ENCODE measurements at regions not wholly inside any gene's neighbourhood (a gene's known extent, or its start where the extent isn't known, plus 50 kb on each side); places are given as distances from the start of the nearest gene placed in this dataset.

DNA sequence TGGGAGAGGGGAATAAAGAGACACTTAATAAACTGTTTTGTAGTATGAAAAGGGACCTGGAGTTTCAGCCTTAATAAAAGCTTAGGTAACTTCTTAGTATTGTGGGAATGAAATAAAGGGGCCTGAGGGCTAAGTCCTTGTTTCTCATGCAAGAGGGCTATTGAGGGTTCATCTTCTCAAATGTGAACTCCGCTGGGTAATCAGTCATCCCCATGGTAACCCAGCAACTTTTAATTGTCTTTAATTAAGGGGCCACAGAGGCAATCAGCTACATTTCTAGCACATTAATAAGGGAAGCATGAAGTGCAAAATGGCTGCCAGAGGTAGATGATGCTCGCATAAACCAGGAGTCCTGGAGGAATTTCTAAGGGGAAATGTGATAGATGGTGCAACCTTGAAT, 1784.2 kb upstream of the CELF4 start:
- Histone ChIP-seq H3K27me3 (no peaks in the 10 kb centered on the region), H3K4me3 (no peak overlapping the region), H3K9me3 (no peaks in the 10 kb centered on the region), H3K4me1 (no peaks in the 10 kb centered on the region), H3K27ac (no peak overlapping the region), H3K9ac (no peak overlapping the region), H3K36me3 (no peaks in the 10 kb centered on the region), H3K4me2 (no peak overlapping the region), H4K20me1 (no peaks in the 10 kb centered on the region)
- TF ChIP-seq Cebpa-rat (IDR thresholded peaks at IDR 0.05) = no peak

GRCh38 chr18:39348757-39349156, 1783.2 kb upstream of the CELF4 start:
- Histone ChIP-seq H3K27me3 (no peaks in the 10 kb centered on the region), H4K20me1 (no peaks in the 10 kb centered on the region), H3K9me3 (no peaks in the 10 kb centered on the region), H3K36me3 (no peaks in the 10 kb centered on the region), H3K4me3 (no peak overlapping the region), H3K4me1 (no peaks in the 10 kb centered on the region), H3K9ac (no peak overlapping the region), H3K27ac (no peak overlapping the region), H3K4me2 (no peak overlapping the region)
- TF ChIP-seq Cebpa-rat (IDR thresholded peaks at IDR 0.05) = no peak

- Histone ChIP-seq H3K27me3 (no peaks in the 10 kb centered on the region), H3K9ac (no peak overlapping the region), H3K4me2 (no peak overlapping the region), H3K4me3 (no peak overlapping the region), H3K9me3 (no peaks in the 10 kb centered on the region), H3K4me1 (no peaks in the 10 kb centered on the region), H4K20me1 (no peaks in the 10 kb centered on the region), H3K36me3 (no peaks in the 10 kb centered on the region), H3K27ac (no peak overlapping the region)
- TF ChIP-seq Cebpa-rat (IDR thresholded peaks at IDR 0.05) = no peak
Measured at GRCh38 chr18:39347701-39348100, 1782.1 kb upstream of the CELF4 start.

- Histone ChIP-seq H3K4me1 (no peaks in the 10 kb centered on the region), H3K4me3 (no peak overlapping the region), H3K27me3 (no peaks in the 10 kb centered on the region), H3K27ac (no peak overlapping the region), H4K20me1 (no peaks in the 10 kb centered on the region), H3K36me3 (no peaks in the 10 kb centered on the region), H3K9ac (no peak overlapping the region), H3K9me3 (no peaks in the 10 kb centered on the region), H3K4me2 (no peak overlapping the region)
- no peak for TF ChIP-seq Cebpa-rat (IDR thresholded peaks at IDR 0.05)
Measured at GRCh38 chr18:39346916-39347315, 1781.3 kb upstream of the CELF4 start.

GRCh38 chr18:39345321-39345720, 1779.7 kb upstream of the CELF4 start:
- Histone ChIP-seq H3K4me3 (no peak overlapping the region), H3K9me3 (no peaks in the 10 kb centered on the region), H3K9ac (no peak overlapping the region), H4K20me1 (no peaks in the 10 kb centered on the region), H3K36me3 (no peaks in the 10 kb centered on the region), H3K27ac (no peak overlapping the region), H3K4me1 (peaks cover 2% of the 10 kb centered on the region), H3K4me2 (no peak overlapping the region), H3K27me3 (no peaks in the 10 kb centered on the region)
- no peak for TF ChIP-seq Cebpa-rat (IDR thresholded peaks at IDR 0.05)

GRCh38 chr18:39344487-39344886, 1778.9 kb upstream of the CELF4 start:
- Histone ChIP-seq H4K20me1 (no peaks in the 10 kb centered on the region), H3K4me3 (no peak overlapping the region), H3K4me2 (no peak overlapping the region), H3K27me3 (no peaks in the 10 kb centered on the region), H3K4me1 (peaks cover 10% of the 10 kb centered on the region), H3K36me3 (no peaks in the 10 kb centered on the region), H3K27ac (no peak overlapping the region), H3K9ac (no peak overlapping the region), H3K9me3 (no peaks in the 10 kb centered on the region)
- no peak for TF ChIP-seq Cebpa-rat (IDR thresholded peaks at IDR 0.05)

GRCh38 chr18:39341129-39341528, 1775.5 kb upstream of the CELF4 start:
- Histone ChIP-seq H3K27me3 (no peaks in the 10 kb centered on the region), H3K9ac (no peak overlapping the region), H3K4me3 (no peak overlapping the region), H3K4me1 (peaks cover 11% of the 10 kb centered on the region), H3K4me2 (no peak overlapping the region), H4K20me1 (no peaks in the 10 kb centered on the region), H3K27ac (no peak overlapping the region), H3K9me3 (no peaks in the 10 kb centered on the region), H3K36me3 (no peaks in the 10 kb centered on the region)
- no peak for TF ChIP-seq Cebpa-rat (IDR thresholded peaks at IDR 0.05)

DNA sequence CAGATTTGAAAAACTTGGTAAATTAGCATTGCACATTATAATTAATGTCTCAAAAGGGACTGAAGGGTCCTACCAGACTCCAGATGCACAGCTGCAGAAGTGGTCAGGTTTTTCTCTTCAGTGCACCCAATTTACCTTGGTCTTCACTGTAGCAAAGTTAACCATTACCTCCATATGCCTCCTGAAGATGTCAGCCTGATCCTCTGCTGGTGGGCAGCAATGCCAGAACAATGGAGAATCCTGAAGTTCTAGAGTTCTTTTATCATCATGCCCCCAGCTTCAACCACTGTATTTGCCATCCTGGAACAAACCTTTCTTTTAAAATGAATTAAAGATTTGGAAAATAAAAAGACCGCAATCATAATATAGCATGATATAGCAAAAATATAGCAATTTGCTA, 1774.8 kb upstream of the CELF4 start:
- Histone ChIP-seq H3K4me3 (no peak overlapping the region), H3K4me1 (peaks cover 11% of the 10 kb centered on the region), H3K36me3 (no peaks in the 10 kb centered on the region), H3K27ac (no peak overlapping the region), H3K4me2 (peak overlapping the region; percentile 49), H3K9me3 (no peaks in the 10 kb centered on the region), H3K27me3 (no peaks in the 10 kb centered on the region), H4K20me1 (no peaks in the 10 kb centered on the region), H3K9ac (no peak overlapping the region)
- TF ChIP-seq Cebpa-rat (IDR thresholded peaks at IDR 0.05) = no peak

DNA sequence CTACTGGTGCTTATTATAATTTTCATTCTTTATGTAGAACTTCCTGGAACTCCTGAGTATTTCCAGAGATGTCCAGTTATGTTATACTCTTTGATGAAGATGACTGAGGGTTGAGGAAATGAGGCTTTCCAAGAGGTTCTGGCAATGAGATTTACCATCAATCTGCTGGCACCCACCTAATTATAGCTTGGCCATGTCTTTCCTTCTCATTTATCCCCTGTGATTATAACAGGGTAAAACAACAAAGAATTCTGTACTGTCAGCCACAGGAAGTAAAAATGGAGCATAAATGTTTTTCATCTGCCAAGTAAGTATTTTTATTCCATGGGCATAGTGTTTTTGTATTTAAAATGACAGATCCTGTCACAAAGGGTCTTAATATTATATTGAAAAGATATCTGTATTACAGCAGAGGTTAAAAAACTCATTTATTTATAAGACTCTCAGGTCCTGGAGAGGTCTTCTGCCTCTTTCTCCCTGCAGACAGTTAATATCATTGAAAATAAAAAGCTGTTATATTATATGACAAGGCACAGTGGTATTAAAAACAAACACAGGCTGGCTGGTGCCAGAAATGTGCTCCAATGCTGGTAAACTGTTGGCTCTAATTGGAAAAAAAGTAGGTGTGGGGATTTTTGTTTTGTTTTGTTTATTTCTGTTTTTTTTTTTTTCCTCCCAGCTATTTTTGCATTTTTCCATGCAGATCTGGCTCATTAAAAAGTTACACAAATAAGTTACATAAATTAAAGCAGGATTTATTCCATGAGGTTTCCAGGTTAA, 1764.1 kb upstream of the CELF4 start:
- Histone ChIP-seq H3K27ac (no peak overlapping the region), H3K9me3 (no peaks in the 10 kb centered on the region), H3K27me3 (no peaks in the 10 kb centered on the region), H4K20me1 (no peaks in the 10 kb centered on the region), H3K36me3 (no peaks in the 10 kb centered on the region), H3K4me3 (no peak overlapping the region), H3K9ac (no peak overlapping the region), H3K4me2 (no peak overlapping the region), H3K4me1 (no peaks in the 10 kb centered on the region)
- no peak for TF ChIP-seq Cebpa-rat (IDR thresholded peaks at IDR 0.05)

DNA sequence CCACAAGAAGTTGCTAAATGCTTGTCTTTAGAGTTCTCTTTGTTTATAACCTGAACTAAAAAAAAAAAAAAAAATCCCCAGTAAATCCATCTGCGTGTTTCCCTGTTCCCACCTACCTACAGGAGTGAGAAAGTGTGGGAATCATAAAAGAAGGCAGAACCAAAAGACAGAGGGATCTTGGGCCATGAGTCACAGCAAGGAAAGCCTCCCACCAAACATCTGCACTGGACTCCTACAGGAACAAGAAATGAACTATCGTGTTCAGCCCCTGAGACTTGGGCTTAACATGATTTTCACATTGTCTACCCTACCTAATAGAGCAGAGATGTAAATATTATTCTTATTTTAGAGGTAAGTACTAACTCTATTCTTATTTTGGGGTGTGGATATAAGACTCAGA, 1761.2 kb upstream of the CELF4 start:
- no peak overlapping the region for H3K27ac ChIP-seq
- no peaks in the 10 kb centered on the region for H3K36me3 ChIP-seq
- no peaks in the 10 kb centered on the region for H4K20me1 ChIP-seq

DNA sequence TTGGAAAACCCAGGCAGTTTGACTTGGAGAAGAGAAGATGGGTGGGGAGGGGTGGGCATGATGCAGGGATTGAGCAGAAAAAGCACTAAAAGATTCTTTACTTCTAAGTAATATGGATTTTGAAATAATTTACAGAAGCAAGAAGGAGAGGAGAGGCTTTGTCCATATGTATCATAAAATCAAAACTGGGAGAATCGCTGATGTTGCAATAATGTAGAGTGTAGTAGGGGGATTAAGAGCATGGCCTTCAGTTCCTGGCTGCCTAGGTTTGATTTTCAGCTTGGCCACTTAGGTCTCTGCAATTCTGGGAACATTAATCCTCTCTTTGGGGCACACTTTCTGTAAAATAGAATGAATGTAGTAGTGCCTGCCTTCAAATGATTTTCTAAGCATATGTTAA, 1760.4 kb upstream of the CELF4 start:
- no peaks in the 10 kb centered on the region for H3K4me1 ChIP-seq
- no peaks in the 10 kb centered on the region for H3K9me3 ChIP-seq
- no peak overlapping the region for H3K9ac ChIP-seq
- H3K4me2 ChIP-seq = no peak overlapping the region
- TF ChIP-seq Cebpa-rat (IDR thresholded peaks at IDR 0.05) = no peak
- no peaks in the 10 kb centered on the region for H3K27me3 ChIP-seq
- H4K20me1 ChIP-seq = no peaks in the 10 kb centered on the region
- no peaks in the 10 kb centered on the region for H3K36me3 ChIP-seq
- no peak overlapping the region for H3K27ac ChIP-seq
- no peak overlapping the region for H3K4me3 ChIP-seq

More for the DNA sequence above, 1761.2 kb upstream of the CELF4 start:
- TF ChIP-seq Cebpa-rat (IDR thresholded peaks at IDR 0.05) = no peak
- H3K9me3 ChIP-seq = no peaks in the 10 kb centered on the region
- H3K9ac ChIP-seq = no peak overlapping the region
- no peak overlapping the region for H3K4me2 ChIP-seq
- H3K4me1 ChIP-seq = no peaks in the 10 kb centered on the region
- H3K27me3 ChIP-seq = no peaks in the 10 kb centered on the region
- H3K4me3 ChIP-seq = no peak overlapping the region
